ENCODE measurements at regions not wholly inside any gene's neighbourhood (a gene's known extent, or its start where the extent isn't known, plus 50 kb on each side); places are given as distances from the start of the nearest gene placed in this dataset.
"Not testable (repeated sequence)": the region's sequence is repeated elsewhere in the genome, so short reads cannot be mapped to it uniquely, and the experiment has no call there.

- DNase-seq = no peak
Measured at GRCh38 chr7:33789871-33790630, 115.3 kb upstream of the BMPER start.

- DNase-seq = no peak
Measured at GRCh38 chr7:33790746-33791145, 114.6 kb upstream of the BMPER start.

- no peak for DNase-seq
Measured at GRCh38 chr7:33792041-33792440, 113.3 kb upstream of the BMPER start.

- DNase-seq = no peak
Measured at GRCh38 chr7:33792547-33793105, 112.7 kb upstream of the BMPER start.

DNA sequence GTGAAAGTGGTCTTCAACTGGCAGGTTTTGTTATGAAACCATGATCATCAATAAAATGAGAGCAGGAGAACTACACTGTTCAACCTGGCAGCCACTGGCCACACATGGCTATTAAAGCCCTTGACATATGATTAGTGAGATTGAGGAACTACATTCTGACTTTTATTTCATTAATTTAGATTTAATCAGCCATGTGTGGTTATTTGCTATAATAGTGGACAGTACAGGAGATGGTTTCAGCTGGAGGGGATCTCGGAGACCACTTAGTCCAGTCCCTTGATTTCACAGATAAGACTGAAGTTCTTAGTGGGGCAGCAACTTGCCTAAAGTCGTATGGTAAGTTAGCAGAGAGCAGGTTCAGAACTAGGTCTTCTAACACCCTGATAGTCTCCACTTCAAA, 111.7 kb upstream of the BMPER start:
- DNase-seq = no peak

- DNase-seq = no peak
Measured at GRCh38 chr7:33794419-33794818, 110.9 kb upstream of the BMPER start.

- no peak for DNase-seq
Measured at GRCh38 chr7:33794959-33795358, 110.4 kb upstream of the BMPER start.

- DNase-seq = no peak
Measured at GRCh38 chr7:33796538-33796937, 108.8 kb upstream of the BMPER start.

DNA sequence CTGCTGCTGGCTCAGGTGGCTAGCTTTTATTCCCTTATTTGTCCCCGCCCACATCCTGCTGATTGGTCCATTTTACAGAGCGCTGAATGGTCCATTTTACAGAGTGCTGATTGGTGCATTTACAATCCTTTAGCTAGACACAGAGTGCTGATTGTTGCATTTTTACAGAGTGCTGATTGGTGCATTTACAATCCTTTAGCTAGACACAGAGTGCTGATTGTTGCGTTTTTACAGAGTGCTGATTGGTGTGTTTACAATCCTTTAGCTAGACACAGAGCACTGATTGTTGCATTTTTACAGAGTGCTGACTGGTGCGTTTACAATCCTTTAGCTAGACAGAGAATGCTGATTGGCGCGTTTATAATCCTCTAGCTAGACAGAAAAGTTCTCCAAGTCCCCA, 107.8 kb upstream of the BMPER start:
- DNase-seq = not testable (repeated sequence)

GRCh38 chr7:33798686-33799325, 106.5 kb upstream of the BMPER start:
- DNase-seq = peak in 3 of 4 experiments; percentile 1 to 11 (median 8)

DNA sequence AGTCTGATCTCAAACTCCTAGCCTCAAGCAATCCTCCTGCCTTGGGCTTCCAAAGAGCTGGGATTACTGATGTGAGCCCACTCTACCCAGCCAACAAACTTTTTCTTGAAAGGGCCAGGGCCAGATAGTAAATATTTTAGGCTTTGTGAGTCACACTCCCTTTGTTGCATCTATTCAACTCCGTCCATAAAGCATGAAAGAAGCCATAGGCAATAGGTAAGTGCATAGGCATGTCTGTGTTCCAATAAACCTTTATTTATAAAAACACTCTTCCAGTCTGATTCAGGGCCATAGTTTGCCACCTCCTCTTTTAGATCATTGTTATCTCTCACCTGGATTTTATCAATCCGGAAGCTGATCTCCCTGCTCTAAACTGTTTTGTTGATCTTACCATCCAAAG, 105.6 kb upstream of the BMPER start:
- DNase-seq = no peak

DNA sequence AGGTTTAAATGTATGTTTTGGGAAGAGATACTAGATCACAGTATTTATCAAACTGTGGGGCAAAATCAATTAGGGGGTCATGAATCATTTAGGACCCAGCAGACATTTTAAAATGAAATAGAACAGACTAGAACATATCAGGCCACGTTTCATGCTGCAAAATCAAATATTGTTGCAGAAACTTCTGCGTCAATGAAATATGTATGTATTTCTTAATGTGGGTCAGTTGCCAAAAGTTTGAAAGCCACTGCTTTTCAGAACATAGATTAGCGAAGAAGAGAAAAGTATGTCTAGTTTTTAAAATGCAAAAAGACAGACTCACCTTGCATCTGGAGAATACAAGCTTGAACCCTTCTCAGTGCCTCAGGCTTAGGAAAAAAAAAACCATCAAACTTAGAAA, 102.7 kb upstream of the BMPER start:
- DNase-seq = no peak

DNA sequence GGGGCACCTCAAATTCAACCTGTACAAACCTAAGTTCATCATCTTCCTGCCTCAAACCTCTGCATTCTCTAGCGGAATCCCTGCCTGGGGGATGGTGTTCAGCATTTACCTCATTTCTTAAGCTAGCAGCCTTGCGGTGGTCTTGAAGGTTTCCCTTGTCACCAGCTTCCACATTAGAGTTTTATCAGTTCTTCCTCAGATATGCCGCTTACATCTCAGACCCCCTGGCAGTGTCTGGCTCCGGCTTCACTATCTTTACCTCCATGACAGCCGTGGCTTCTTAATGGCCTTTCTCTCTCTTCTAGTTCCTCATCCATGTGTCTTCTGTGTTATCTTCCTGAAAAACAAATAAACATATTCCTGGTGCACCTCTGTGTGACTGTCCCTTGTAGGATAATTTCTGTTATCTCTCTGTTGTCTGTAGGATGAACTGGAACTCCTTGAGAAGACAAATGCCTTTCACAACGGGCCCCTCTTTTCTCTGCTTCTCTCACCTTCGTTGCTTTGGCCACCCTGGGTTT, 101.1 kb upstream of the BMPER start:
- no peak for DNase-seq

DNA sequence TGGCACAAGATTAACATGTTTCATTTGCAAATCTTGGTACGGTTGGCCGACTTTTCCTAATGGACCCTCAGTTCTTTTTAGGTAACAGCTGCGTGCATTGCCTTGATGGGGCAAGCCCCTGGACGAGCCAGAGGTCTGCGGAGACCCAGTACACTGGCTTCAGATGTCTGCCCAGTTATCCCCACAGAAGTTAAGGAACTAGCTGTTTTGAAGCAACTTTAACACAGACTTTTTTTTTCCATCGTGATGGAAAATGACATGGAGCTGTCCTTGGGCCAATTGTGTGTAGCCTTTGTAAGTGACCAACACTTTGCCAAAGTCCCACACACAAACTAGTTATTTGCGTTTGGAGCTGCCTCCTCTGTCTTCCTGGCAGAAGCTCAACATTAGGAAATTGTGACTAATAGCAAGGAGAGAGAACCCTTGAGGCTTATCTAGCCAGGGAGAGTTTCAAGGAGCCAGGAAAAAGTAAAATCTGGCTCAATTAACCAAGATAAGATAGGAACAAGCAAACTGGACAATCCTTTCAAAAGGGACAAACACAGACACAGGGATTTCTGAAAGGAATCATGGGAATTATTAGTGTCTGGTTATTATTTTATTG, 99.6 kb upstream of the BMPER start:
- DNase-seq = no peak

DNA sequence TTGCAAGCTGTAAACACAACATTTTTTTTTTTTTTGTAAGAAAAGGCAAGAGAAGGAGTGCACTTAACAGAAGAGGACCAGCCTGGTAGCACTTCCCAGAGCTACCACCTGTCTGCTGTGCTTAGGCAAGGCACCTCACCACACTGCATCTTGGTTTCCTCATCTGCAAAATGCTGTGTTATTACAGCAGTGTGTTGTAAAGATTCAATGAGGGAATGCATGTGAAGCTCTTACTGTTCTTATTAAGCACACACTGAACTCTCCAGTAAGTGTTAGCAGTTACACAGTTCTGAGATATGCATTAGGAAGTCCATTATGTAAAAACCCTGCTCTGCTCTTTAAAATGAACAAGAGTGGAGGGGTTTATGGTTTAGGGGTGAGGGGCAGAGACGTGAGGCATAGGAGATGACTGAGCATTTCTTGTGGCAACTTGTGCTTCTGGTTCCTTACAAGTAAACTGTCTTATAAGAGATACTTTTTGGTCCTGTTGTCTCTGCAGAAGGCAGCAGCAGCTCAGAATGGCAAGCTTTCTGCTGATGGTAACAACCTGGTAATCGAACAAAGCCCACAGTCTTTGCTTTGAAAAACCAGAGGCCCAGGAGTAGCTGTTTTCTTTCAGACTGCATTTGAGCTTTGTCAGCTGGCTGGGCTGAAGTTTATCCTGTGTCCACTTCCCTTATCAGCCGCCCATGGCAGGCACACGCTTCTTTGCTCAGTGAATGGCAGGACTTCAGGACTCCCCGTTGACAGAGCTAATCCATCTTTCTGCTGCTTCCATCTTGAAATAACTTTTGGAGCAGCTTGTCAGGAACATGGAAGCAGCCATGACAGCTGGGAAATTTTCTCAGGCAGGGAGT, 98.8 kb upstream of the BMPER start:
- no peak for DNase-seq

DNA sequence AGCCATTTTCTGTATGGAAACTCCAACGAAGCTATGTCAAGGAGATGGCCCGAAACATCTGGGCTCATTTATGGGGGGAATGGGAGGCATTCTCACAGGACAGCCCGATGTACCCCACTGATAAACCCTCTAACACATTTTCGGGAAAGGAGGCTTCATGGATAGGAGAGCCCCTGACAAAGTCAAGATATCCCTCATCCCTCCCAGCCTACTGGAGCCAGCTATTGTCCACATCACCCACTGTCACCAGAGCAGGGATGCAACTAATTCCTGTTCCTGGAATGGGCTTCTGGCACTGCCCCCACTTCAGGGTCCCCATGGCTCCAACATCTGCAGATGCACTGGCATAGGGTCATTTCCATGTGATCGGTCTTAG, 98.2 kb upstream of the BMPER start:
- no peak for DNase-seq

DNA sequence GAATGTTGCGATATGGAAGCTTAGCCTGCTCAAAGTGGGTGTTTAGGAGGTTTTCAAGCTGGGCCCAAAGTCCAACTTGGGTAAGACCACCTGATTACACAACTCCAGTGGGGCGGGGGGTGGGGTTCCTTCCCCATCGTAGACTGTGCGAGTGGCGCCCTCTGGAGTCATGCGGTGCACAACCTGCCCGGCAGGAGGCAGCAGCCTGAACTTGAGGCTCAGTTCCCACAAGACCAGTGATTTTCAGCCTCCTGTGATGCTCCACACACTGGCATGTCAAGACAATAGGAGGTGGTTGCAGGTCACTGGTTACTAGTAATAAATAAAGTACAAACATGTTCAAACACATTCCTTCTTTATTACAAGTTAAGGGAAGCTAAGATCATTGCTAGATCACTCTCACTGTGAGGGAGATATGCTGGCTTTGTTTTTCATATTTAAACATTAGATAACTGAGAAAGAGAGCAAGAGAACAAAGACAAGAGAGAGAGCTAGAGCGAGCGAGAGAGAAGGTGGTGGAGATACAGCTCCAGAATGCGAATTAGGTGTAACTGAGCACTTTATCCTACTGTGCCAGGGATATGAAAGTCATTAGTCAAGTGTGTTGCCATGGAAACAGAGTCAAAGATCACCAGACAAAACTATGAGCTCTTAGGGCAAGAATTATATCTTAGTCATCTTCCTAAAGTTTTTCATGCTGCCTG, 97.4 kb upstream of the BMPER start:
- no peak for DNase-seq

GRCh38 chr7:33809228-33809627, 96.1 kb upstream of the BMPER start:
- no peak for DNase-seq

DNA sequence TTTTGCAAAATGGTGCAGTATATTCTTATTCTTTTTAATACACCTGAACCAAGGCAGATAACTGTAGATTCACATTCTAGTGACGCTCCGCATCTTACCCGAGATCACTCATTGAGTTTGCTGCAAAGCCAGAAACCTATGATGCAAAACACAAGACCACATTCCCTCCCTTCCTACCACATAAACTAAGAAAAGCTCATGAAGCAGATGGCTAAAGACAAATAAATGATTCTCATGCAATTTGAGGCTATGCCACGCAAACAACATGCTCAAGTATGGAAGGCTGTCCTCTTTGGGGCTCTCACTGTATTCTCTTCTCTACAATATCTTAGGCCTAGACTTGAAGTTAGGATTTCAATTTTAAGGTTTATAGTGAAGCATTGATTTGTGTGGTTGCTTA, 95.0 kb upstream of the BMPER start:
- no peak for DNase-seq

- DNase-seq = no peak
Measured at GRCh38 chr7:33813331-33813730, 92.0 kb upstream of the BMPER start.

- DNase-seq = no peak
Measured at GRCh38 chr7:33814400-33814799, 90.9 kb upstream of the BMPER start.

DNA sequence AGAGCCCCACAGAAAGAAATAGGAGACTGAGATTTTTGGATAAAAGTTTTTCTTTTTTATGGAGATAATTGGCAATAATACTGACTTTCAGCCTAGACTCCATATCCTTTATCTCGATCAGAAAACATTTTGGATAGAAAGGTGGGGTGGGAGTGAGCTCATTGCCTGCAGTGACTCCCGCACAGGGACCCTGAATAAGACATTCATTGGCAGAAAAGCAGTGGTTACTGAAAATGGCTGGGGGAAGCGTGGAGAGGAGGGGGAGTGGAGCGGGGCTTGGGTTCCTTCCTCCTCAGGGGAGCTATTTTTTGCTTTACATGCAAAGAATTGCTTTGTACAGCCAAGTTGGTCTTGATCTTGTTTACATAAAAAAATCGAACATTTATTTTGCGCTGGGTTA, 90.4 kb upstream of the BMPER start:
- DNase-seq = no peak

All from suppressor macrophage (primary cell).